HG03457 (cell line): ENCODE measurements at regions not wholly inside any gene's neighbourhood (a gene's known extent, or its start where the extent isn't known, plus 50 kb on each side); places are given as distances from the start of the nearest gene placed in this dataset.
"Not testable (repeated sequence)": the region's sequence is repeated elsewhere in the genome, so short reads cannot be mapped to it uniquely, and the experiment has no call there.

Experiments
- ATAC-seq: cut with Tn5 transposase; IDR thresholded peaks from one replicate; pipeline ENCODE4 v1.9.1; 2021; ENCODE audit warnings: moderate number of reproducible peaks; ENCODE audit not compliant: unreplicated experiment

DNA sequence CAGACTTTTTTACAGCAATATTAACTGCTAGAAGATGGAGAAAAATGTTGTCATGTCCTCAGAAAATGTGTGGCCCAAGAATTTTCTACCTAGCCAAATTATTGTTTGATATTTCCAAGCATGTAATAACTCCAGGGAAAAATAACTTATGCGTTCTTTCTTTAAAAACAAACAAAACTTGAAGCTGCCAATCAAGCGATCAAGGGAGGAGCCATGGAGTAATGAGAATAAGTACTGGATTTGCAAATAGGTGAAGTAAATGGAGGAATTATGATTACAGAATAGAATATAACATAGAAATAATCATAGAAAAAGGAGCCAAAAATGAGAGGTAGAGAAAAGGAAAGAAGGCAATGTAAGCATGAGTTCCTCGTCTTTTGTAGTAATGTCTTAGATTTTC is 225.3 kb downstream of the DLEU7 start:
- ATAC-seq: no peak

DNA sequence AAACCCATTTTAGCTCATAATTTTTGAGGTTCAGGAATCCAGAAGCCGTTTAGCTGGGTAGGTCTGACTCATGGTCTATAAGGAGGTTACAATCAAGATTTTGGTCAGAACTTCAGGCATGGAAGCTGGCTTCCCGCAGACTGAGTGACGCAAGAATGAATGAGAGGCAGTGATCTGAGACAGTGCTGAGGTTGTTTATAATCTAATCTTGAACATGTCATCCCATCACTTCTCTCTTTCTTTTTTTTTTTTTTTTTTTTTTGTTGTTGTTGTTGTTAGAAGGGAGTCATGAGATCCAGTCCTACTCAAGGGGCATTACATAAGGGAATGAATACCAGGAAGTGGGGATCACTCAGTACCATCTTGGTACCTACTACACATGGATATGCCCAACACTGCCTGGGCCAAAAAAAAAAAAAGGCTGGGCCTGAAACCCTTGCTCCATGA is 217.4 kb downstream of the DLEU7 start:
- ATAC-seq: no peak

- ATAC-seq: no peak
These were observed 216.4 kb downstream of the DLEU7 start for GRCh38 chr13:50627111-50627510.

GRCh38 chr13:50628512-50628911 is 215.0 kb downstream of the DLEU7 start:
- not testable (repeated sequence) for ATAC-seq

DNA sequence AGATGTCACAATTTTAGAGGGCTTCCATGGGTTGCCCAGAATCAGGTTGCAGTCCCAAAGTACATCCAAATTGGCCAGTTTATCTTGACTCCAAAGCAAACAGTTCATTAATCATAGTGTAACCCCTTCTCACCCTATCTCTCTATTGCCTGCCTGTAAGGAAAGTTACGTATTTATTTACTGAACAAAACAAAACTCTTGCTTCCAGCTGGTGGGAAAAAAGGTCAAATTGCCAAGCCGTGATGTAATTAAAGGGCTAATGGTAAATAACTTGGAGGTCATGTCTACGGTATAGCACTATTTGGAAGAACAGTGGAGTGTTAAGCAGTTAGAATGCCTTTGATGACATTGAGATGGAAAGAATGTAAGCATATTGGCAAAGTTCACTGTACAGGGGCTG is 214.0 kb downstream of the DLEU7 start:
- ATAC-seq: no peak

- no peak for ATAC-seq
These were observed 213.5 kb downstream of the DLEU7 start for GRCh38 chr13:50629966-50630365.

GRCh38 chr13:50631041-50631440 is 212.5 kb downstream of the DLEU7 start:
- ATAC-seq: no peak

DNA sequence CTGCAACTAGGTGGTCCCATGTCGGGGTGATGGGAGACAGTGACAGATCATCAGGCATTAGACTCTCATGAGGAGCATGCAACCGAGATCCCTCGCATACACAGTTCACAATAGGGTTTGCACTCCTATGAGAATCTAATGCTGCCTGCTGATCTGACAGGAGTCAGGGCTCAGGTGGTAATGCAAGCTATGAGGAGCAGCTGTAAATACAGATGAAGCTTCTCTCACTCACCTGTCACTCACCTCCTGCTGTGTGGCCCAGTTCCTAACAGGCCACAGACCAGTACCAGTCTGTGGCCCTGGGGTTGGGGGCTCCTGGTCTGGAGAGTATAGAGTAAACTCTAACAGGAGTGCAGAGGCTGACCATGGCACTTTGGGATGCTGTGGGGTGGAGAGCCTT is 209.2 kb downstream of the DLEU7 start:
- ATAC-seq: no peak

DNA sequence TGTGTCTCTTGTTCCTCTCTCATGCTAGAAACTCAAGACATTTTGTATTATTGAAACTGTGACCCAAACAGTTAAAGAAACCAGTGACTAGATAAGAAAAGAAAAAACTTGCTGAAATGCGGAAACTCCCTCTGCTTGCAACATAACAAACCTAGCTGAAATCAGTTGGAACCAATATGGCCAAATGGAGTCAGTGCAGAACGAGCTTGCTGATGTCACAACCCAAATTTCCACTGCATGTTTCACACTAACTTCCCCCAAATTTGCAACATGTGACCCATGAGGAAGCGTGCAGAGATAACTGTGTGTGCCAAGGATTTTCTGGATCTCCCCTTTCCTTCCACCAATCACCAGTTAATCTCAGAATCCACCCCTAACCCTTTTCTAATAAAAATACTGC is 208.0 kb downstream of the DLEU7 start:
- no peak for ATAC-seq

- no peak for ATAC-seq
These were observed 207.3 kb downstream of the DLEU7 start for GRCh38 chr13:50636007-50636704.

DNA sequence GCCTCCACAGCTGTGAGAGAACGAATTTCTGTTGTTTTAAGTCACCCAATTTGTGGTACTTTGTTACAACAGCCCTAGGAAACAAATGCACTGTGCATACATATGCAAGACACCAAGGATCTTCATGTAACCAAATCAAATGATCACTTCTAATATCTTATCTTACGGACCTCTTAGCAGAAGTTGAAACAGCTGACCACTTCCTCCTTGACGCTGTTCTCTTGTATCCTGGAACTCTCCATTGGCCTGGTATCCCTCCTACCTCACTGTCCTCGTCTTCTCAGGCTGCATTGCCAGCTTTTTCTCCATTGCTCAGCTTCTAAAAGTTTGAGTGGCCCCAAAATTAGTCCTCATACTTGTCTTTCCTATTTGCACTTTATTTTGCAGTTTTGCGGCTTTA is 200.4 kb downstream of the DLEU7 start:
- ATAC-seq: no peak

DNA sequence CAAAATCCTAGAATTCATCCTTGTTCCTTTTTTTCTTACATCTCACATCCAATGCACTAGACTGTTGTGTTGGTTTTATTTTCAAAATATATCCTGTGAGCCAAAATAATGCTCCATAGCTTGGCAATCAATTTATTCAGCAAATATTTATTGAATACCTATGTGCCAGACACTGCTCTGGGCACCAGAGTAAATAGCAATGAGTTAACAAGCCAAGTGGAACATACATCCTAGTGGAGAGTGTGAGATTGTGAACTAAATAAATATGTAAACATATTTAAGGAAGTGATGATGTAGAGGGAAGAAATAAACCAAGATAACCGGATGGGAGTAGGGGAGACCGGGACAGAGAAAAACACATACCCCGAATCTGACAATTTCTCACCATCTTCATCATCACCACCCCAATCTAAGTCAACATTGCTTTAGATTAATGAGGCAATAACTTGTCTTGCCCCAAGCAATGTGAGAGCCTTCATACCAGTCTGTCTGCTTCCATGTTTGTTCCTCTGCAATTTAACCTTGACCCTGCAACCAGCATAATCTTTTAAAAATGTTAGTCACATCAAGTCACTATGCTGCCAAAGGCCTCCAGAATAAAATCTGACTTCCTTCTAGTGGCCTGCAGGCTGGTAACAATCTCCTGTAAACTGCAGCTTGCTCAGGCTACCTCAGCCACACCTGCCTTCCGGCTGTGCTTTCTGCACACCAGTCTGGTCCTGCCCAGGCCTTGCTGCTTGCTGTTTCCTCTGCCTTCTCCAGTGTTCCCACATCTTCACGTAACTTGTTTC is 199.2 kb downstream of the DLEU7 start:
- ATAC-seq: no peak

DNA sequence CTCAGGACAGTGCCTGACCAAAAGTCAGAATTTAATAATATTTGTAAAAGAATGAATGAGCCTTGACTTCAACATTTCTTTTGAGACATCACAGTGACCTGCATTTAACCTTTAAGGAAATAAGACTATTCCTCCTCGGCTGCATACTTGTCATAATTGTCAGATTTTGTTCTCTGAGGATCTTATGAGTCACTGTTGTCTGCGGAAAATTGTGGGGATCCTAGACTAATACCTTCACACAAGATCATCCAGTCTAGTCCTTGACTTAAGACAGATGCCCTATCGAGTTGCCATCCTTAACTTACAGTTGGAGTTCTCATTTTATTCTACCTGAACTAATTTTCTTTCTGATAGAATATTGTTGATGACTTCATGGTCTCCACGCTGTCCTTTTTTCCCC is 198.4 kb downstream of the DLEU7 start:
- ATAC-seq: no peak

GRCh38 chr13:50646070-50646469 is 197.4 kb downstream of the DLEU7 start:
- no peak for ATAC-seq

DNA sequence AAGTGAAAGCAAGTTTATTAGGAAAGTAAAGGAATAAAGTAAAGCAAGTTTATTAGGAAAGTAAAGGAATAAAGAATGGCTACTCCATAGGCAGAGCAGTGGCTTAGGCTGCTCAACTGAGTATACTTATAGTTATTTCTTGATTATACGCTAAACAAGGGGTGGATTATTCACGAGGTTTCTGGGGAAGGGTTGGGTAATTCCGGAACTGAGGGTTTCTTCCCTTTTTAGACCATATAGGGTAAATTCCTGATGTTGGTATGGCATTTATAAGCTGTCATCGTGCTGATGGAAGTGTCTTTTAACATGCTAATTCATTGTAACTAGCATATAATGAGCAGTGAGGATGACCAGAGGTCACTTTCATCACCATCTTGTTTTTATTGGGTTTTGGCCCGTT is 194.3 kb downstream of the DLEU7 start:
- no peak for ATAC-seq

- ATAC-seq: no peak
These were observed 192.6 kb downstream of the DLEU7 start for GRCh38 chr13:50650592-50651504.

DNA sequence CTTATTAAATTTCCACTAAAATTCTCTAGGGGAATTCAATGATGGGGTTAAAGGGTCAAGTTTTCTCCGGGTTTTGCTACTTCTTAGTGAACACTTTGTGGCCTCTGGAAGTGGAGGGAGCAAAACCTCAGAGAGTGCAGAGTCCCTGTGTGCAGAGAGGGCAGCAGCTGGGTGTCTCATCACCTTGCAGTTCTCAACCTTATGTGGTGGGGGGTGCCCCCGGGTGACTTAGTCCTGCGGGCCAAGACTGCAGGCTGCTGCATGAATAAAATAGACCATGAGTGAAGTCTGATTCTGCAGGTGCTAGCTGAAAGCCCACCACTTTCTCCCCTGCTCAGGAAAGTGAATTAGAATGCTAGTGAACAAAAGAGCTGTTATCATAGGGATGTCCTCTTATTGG is 191.6 kb downstream of the DLEU7 start:
- no peak for ATAC-seq

DNA sequence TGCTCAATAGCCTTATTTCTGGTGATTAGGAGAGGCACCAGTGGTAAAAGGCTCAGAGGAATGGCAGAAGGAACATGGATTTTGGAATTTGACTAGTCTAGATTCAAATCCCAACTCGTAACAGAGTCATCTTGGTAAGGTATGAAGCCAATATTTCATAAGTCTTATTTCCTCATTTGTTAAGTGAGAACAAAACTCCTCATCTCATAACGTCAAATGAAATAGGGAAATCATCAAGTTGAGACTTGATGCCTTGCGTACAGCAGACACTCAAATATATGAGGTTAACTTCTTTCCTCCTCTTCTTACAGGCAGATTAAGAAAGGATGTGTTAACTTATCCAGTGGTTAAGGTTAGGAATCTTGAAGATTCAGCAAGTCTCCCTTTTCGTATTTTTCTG is 189.2 kb downstream of the DLEU7 start:
- no peak for ATAC-seq

DNA sequence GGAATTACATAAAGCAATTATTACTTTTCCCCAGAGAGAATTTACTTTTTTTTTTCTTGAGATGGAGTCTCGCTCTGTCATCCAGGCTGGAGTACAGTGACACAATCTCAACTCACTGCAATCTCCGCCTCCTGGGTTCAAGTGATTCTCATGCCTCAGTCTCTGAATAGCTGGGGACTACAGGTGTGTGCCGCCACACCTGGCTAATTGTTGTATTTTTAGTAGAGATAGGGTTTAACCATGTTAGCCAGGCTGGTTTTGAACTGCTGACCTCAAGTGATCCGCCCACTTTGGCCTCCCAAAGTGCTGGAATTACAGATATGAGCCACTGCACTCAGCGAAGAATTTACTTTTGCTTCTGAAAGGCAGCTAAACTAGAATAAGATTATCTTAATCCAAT is 181.6 kb downstream of the DLEU7 start:
- ATAC-seq: not testable (repeated sequence)

GRCh38 chr13:50664951-50665350 is 178.5 kb downstream of the DLEU7 start:
- no peak for ATAC-seq

DNA sequence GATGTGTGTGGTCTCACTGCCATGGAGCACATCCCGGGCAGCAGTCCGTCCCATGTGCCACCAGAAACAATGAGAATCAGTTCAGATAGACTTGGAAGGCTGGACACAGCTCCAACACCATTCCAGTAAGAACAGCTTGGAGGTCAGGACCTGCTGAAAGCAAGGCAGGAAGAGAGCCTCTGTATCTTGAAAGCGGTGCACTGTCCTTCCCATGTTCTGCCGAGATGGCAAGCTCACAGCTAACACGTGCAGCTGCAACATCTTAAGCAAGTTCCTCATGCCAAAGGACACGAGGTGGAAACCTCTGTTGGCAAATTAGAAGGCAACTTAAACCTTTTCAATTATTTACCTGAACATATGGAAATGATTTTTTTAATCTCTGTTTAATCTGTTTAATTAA is 175.4 kb downstream of the DLEU7 start:
- ATAC-seq: no peak
